IMR-90 (cell line): ENCODE measurements at regions not wholly inside any gene's neighbourhood (a gene's known extent, or its start where the extent isn't known, plus 50 kb on each side); places are given as distances from the start of the nearest gene placed in this dataset.

ENCODE experiments used
- ATAC-seq: fragments of 200-7000 bp; cut with Tn5 transposase; 2 replicates; pipeline ENCODE4 v1.9.1; 2020; ENCODE audit warnings: low read depth, mild to moderate bottlenecking, moderate library complexity
- BruUV-seq: library from RNA; stranded (reverse); fragments of 400-500 nt; replicated peaks from 2 replicates; lab custom pipeline; 2021; lab: Mats Ljungman, UMichigan
- CTCF ChIA-PET: fragments of 300-600 bp; formaldehyde crosslinking; extraction: SDS; loops from one replicate; lab custom pipeline; 2021; ENCODE audit warnings: antibody characterized with exemption; lab: Yijun Ruan, JAX
- POLR2A ChIA-PET: fragments of 300-600 bp; sonication (Branson Sonifier 250); formaldehyde crosslinking; loops from one replicate; lab custom pipeline; 2022; ENCODE audit warnings: antibody characterized with exemption; ENCODE audit not compliant: unreplicated experiment; lab: Charles Lee
- DNase-seq: peaks from one replicate; pipeline ENCODE4 v3.0.0; 2013
- H2AFZ ChIP-seq: replicated peaks from 2 replicates; pipeline ENCODE3; 2013; ENCODE audit warnings: low read length, mild to moderate bottlenecking; ENCODE audit not compliant: poor library complexity
- H2AK5ac ChIP-seq: 2 replicates; pipeline ENCODE4 v1.6.1; 2013; ENCODE audit warnings: low read depth, low read length, inconsistent platforms
- H2AK9ac ChIP-seq: replicated peaks from 2 replicates; pipeline ENCODE3; 2013; ENCODE audit warnings: mild to moderate bottlenecking, low read depth, low read length, moderate library complexity; ENCODE audit not compliant: poor library complexity
- H2BK120ac ChIP-seq: 2 replicates; pipeline ENCODE4 v1.6.1; 2013; ENCODE audit warnings: low read depth, low read length, inconsistent platforms
- H2BK15ac ChIP-seq: 3 replicates; pipeline ENCODE4 v1.6.1; 2013; ENCODE audit warnings: low read depth, low read length, inconsistent platforms
- H2BK20ac ChIP-seq: 2 replicates; pipeline ENCODE4 v1.6.1; 2013; ENCODE audit warnings: low read depth, mild to moderate bottlenecking, inconsistent platforms, low read length, moderate library complexity
- H2BK5ac ChIP-seq: 2 replicates; pipeline ENCODE4 v1.6.1; 2013; ENCODE audit warnings: mild to moderate bottlenecking, low read depth, low read length, inconsistent platforms; ENCODE audit not compliant: poor library complexity, severe bottlenecking
- H3K14ac ChIP-seq: replicated peaks from 2 replicates; pipeline ENCODE4 v1.6.1; 2013; ENCODE audit warnings: low read depth, low read length, inconsistent platforms
- H3K18ac ChIP-seq: 2 replicates; pipeline ENCODE4 v1.6.1; 2013; ENCODE audit warnings: low read depth, low read length, control low read depth
- H3K23ac ChIP-seq: 2 replicates; pipeline ENCODE4 v1.6.1; 2013; ENCODE audit warnings: low read depth, low read length, inconsistent platforms
- H3K27ac ChIP-seq: 2 replicates; pipeline ENCODE4 v1.5.1; 2013; ENCODE audit warnings: mild to moderate bottlenecking, control low read depth, low read length; ENCODE audit not compliant: insufficient read depth
- H3K27me3 ChIP-seq: 2 replicates; pipeline ENCODE4 v1.6.1; 2013; ENCODE audit warnings: low read length; ENCODE audit not compliant: control insufficient read depth, insufficient read depth
- H3K36me3 ChIP-seq: 2 replicates; pipeline ENCODE4 v1.6.1; 2013; ENCODE audit warnings: low read length, mixed read lengths; ENCODE audit not compliant: control insufficient read depth, insufficient read depth
- H3K4ac ChIP-seq: 2 replicates; pipeline ENCODE4 v1.6.1; 2013; ENCODE audit warnings: low read depth, low read length, inconsistent platforms
- H3K4me1 ChIP-seq: 2 replicates; pipeline ENCODE4 v1.6.1; 2013; ENCODE audit warnings: low read length, mixed read lengths; ENCODE audit not compliant: control insufficient read depth, insufficient read depth
- H3K4me2 ChIP-seq: 2 replicates; pipeline ENCODE4 v1.6.1; 2013; ENCODE audit warnings: low read depth, mild to moderate bottlenecking, control low read depth, low read length, moderate library complexity
- H3K4me3 ChIP-seq: 2 replicates; pipeline ENCODE4 v1.5.1; 2013; ENCODE audit warnings: low read depth, mild to moderate bottlenecking, control low read depth, low read length, moderate library complexity; ENCODE audit not compliant: insufficient read depth
- H3K56ac ChIP-seq: 2 replicates; pipeline ENCODE4 v1.6.1; 2013; ENCODE audit warnings: low read length, inconsistent platforms; ENCODE audit not compliant: insufficient read depth; ENCODE audit errors: extremely low read depth
- H3K79me1 ChIP-seq, 2 experiments: 2 replicates each; pipeline ENCODE4 v1.6.1; 2013; ENCODE audit warnings: low read length in 2 of 2, inconsistent platforms in 1 of 2, low read depth in 1 of 2
- H3K9ac ChIP-seq: 2 replicates; pipeline ENCODE4 v1.6.1; 2013; ENCODE audit warnings: low read depth, low read length, control low read depth
- H3K9me1 ChIP-seq: 2 replicates; pipeline ENCODE4 v1.6.1; 2013; ENCODE audit warnings: low read length, inconsistent platforms; ENCODE audit not compliant: insufficient read depth
- H3K9me3 ChIP-seq: 2 replicates; pipeline ENCODE4 v1.6.1; 2013; ENCODE audit warnings: low read length; ENCODE audit not compliant: control insufficient read depth, insufficient read depth
- H4K20me1 ChIP-seq: 2 replicates; pipeline ENCODE4 v1.6.1; 2013; ENCODE audit warnings: low read length, inconsistent platforms; ENCODE audit not compliant: insufficient read depth
- H4K5ac ChIP-seq: 2 replicates; pipeline ENCODE4 v1.6.1; 2013; ENCODE audit warnings: mild to moderate bottlenecking, low read depth, low read length, control low read depth
- H4K8ac ChIP-seq, 2 experiments: 2 replicates each; pipeline ENCODE4 v1.6.1; 2013; ENCODE audit warnings: low read depth in 2 of 2, low read length in 2 of 2, control low read depth in 1 of 2, inconsistent platforms in 1 of 2
- H4K91ac ChIP-seq: 2 replicates; pipeline ENCODE4 v1.6.1; 2013; ENCODE audit warnings: low read depth, low read length, inconsistent platforms; ENCODE audit not compliant: insufficient read depth
- BHLHE40 ChIP-seq: fragments of 150-350 bp; IDR thresholded peaks from 2 replicates; pipeline ENCODE4 v1.6.1; 2016; ENCODE audit warnings: mild to moderate bottlenecking, low read depth, low read length
- CEBPB ChIP-seq: IDR thresholded peaks from 2 replicates; pipeline ENCODE4 v1.6.1; 2012; ENCODE audit warnings: low read depth, low read length, improper control_type of control experiment
- CHD1 ChIP-seq: IDR thresholded peaks from 2 replicates; pipeline ENCODE4 v1.6.1; 2012; ENCODE audit warnings: low read depth, low read length, improper control_type of control experiment
- CTCF ChIP-seq: conservative IDR thresholded peaks from 2 replicates; pipeline ENCODE4 v1.5.1; 2012; ENCODE audit warnings: mild to moderate bottlenecking, low read depth, low read length, improper control_type of control experiment
- FOS ChIP-seq: fragments of 150-350 bp; IDR thresholded peaks from 2 replicates; pipeline ENCODE4 v1.6.1; 2016; ENCODE audit warnings: low read depth, low read length
- MAFK ChIP-seq: IDR thresholded peaks from 2 replicates; pipeline ENCODE4 v1.6.1; 2012; ENCODE audit warnings: low read depth, low read length, improper control_type of control experiment
- MAZ ChIP-seq: IDR thresholded peaks from 2 replicates; pipeline ENCODE4 v1.6.1; 2012; ENCODE audit warnings: low read depth, mild to moderate bottlenecking, low read length, improper control_type of control experiment, moderate library complexity, borderline replicate concordance
- MXI1 ChIP-seq: IDR thresholded peaks from 2 replicates; pipeline ENCODE4 v1.6.1; 2012; ENCODE audit warnings: low read depth, mild to moderate bottlenecking, low read length, moderate library complexity, borderline replicate concordance
- NFE2L2 ChIP-seq: fragments of 150-350 bp; IDR thresholded peaks from 2 replicates; pipeline ENCODE4 v1.6.1; 2016; ENCODE audit warnings: low read depth, mild to moderate bottlenecking, low read length
- POLR2A ChIP-seq: IDR thresholded peaks from 2 replicates; pipeline ENCODE4 v1.6.1; 2012; ENCODE audit warnings: mild to moderate bottlenecking, low read depth, low read length
- RAD21 ChIP-seq: IDR thresholded peaks from 2 replicates; pipeline ENCODE4 v1.6.1; 2012; ENCODE audit warnings: low read length, improper control_type of control experiment
- RCOR1 ChIP-seq: IDR thresholded peaks from 2 replicates; pipeline ENCODE4 v1.6.1; 2012; ENCODE audit warnings: mild to moderate bottlenecking, low read length, improper control_type of control experiment; ENCODE audit not compliant: insufficient replicate concordance
- RFX5 ChIP-seq: IDR thresholded peaks from 2 replicates; pipeline ENCODE4 v1.8.0; 2012; ENCODE audit warnings: low read depth, mild to moderate bottlenecking, low read length, moderate library complexity
- SMC3 ChIP-seq: fragments of 150-350 bp; IDR thresholded peaks from 2 replicates; pipeline ENCODE4 v1.6.1; 2016; ENCODE audit warnings: low read depth, mild to moderate bottlenecking, antibody characterized with exemption, low read length, moderate library complexity
- USF2 ChIP-seq: fragments of 150-350 bp; IDR thresholded peaks from 2 replicates; pipeline ENCODE4 v1.6.1; 2017; ENCODE audit warnings: mild to moderate bottlenecking, antibody characterized with exemption, low read length, low read depth
- WGBS, 2 experiments: methylation state at CpG; one replicate each; pipeline versions ENCODE4 v1.1.5 to v1.1.7; 2013; ENCODE audit warnings: missing lambda C conversion rate in 2 of 2; ENCODE audit not compliant: insufficient read length in 1 of 2; ENCODE audit errors: extremely low coverage in 2 of 2; 5-methylcytosine and 5-hydroxymethylcytosine counted together
- dilution Hi-C: fragments of 300-500 bp; cut with HindIII; formaldehyde crosslinking; loops from one replicate; pipeline ENCODE4 v1.14.3; 2018; ENCODE audit warnings: low sequenced_read_pairs; ENCODE audit not compliant: unreplicated experiment
- in situ Hi-C: fragments of 300-500 bp; cut with MboI; formaldehyde crosslinking; loops from 3 replicates; pipeline ENCODE4 v1.14.3; 2019; ENCODE audit warnings: low sequenced_read_pairs, inconsistent platforms, mixed read lengths
- intact Hi-C: fragments of 100-400 bp; cut with micrococcal nuclease; formaldehyde crosslinking; loops from 2 replicates; pipeline ENCODE4 v1.10.0; 2022
- TF ChIP-seq, protein P1 (sequence below): fragments of 150-350 bp; IDR thresholded peaks from 2 replicates; pipeline ENCODE4 v1.6.1; 2016; ENCODE audit warnings: low read depth, mild to moderate bottlenecking, low read length, moderate library complexity, borderline replicate concordance

- intact Hi-C loops = no loop called here
- in situ Hi-C loops = no loop called here
- no peaks in the 10 kb centered on the region for H3K9me1 ChIP-seq
- BruUV-seq = no TSS peak
- no peak overlapping the region for H2BK15ac ChIP-seq
- WGBS, 2 experiments = no CpG with 5 or more reads among the region's 2 CpGs
- no peaks in the 10 kb centered on the region for H3K79me1 ChIP-seq
- no peaks in the 10 kb centered on the region; the same call in 1 of the 2 replicates for H3K9me3 ChIP-seq
- H4K91ac ChIP-seq = no peak overlapping the region
- no peaks in the 10 kb centered on the region; the same call in 1 of the 2 replicates for H3K36me3 ChIP-seq
- no peak overlapping the region for H3K27ac ChIP-seq
- H4K8ac ChIP-seq = no peak overlapping the region
- no peak for DNase-seq
- H2BK20ac ChIP-seq = no peak overlapping the region
- TF ChIP-seq CTCF (no peak), BHLHE40 (no peak), RCOR1 (no peak), CHD1 (no peak), SMC3 (no peak), MAZ (no peak), FOS (no peak), MXI1 (no peak), CEBPB (no peak), POLR2A (no peak), MAFK (no peak), RFX5 (no peak), NFE2L2 (no peak), RAD21 (no peak), USF2 (no peak)
- TF ChIP-seq, protein P1, sequence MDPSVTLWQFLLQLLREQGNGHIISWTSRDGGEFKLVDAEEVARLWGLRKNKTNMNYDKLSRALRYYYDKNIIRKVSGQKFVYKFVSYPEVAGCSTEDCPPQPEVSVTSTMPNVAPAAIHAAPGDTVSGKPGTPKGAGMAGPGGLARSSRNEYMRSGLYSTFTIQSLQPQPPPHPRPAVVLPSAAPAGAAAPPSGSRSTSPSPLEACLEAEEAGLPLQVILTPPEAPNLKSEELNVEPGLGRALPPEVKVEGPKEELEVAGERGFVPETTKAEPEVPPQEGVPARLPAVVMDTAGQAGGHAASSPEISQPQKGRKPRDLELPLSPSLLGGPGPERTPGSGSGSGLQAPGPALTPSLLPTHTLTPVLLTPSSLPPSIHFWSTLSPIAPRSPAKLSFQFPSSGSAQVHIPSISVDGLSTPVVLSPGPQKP = no peak
- POLR2A ChIA-PET = no interaction called here
- H4K20me1 ChIP-seq = no peaks in the 10 kb centered on the region
- no peaks in the 10 kb centered on the region for H3K27me3 ChIP-seq
- H3K14ac ChIP-seq = no peak overlapping the region
- H3K56ac ChIP-seq = no peak overlapping the region
- no peak overlapping the region for H2BK120ac ChIP-seq
- CTCF ChIA-PET = no interaction called here
- ATAC-seq = no peak
- H3K23ac ChIP-seq = no peak overlapping the region
- H3K9ac ChIP-seq = no peak overlapping the region
- no peak overlapping the region for H2BK5ac ChIP-seq
- no peak overlapping the region for H2AFZ ChIP-seq
- no peak overlapping the region for H2AK9ac ChIP-seq
- no peak overlapping the region for H2AK5ac ChIP-seq
- H3K4me2 ChIP-seq = no peak overlapping the region
- H3K4ac ChIP-seq = no peak overlapping the region
- no peak overlapping the region for H3K4me3 ChIP-seq
- no peak overlapping the region for H4K5ac ChIP-seq
- H3K18ac ChIP-seq = no peak overlapping the region
- dilution Hi-C loops = no loop called here
- H3K4me1 ChIP-seq = no peaks in the 10 kb centered on the region; the same call in 1 of the 2 replicates
Observed at GRCh38 chr1:221069986-221070385, 190.7 kb downstream of the HLX start.
